Bronchial epithelial cell (primary cell): ENCODE measurements at regions not wholly inside any gene's neighbourhood (a gene's known extent, or its start where the extent isn't known, plus 50 kb on each side); places are given as distances from the start of the nearest gene placed in this dataset.
"Not testable (repeated sequence)": the region's sequence is repeated elsewhere in the genome, so short reads cannot be mapped to it uniquely, and the experiment has no call there.

Source experiments
- DNase-seq: peaks from one replicate; pipeline ENCODE4 v3.0.0-alpha.2; 2010; ENCODE audit warnings: low read depth
- FAIRE-seq: peaks from 2 replicates; lab custom pipeline; 2011; peaks lifted over from hg19 to GRCh38; lab: Jason Lieb, UNC
- H3K27me3 ChIP-seq: 2 replicates; pipeline ENCODE4 v1.5.1; 2011; ENCODE audit warnings: low read length; ENCODE audit not compliant: control insufficient read depth, insufficient read depth
- H3K36me3 ChIP-seq: 2 replicates; pipeline ENCODE4 v1.5.1; 2011; ENCODE audit warnings: low read length; ENCODE audit not compliant: control insufficient read depth, insufficient read depth
- H3K4me3 ChIP-seq: 2 replicates; pipeline ENCODE4 v1.5.1; 2011; ENCODE audit warnings: mild to moderate bottlenecking, low read depth, low read length, control low read depth
- TF ChIP-seq, protein P1 (sequence below): IDR thresholded peaks from 2 replicates; pipeline ENCODE4 v1.5.1; 2011; ENCODE audit warnings: mild to moderate bottlenecking, moderate library complexity, low read length, control low read depth, inconsistent platforms; ENCODE audit not compliant: insufficient read depth, severe bottlenecking

DNA sequence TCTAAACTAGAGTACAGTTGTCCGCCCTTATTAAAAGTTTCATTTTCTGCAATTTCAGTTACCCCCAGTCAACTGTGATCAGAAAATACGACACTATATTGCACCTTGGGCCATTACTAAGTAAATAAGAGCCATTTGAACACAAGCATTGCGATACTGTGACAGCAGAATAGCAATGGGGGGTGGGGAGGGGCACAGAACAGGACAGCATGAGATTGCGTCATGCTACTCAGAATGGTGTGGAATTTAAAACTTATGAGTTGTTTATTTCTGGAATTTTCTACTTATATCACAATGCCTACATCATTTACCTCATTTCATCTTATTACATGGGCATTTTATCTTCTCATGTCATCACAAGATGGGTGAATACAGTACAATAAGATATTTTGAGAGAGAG, 166.3 kb downstream of the MANEA start:
- DNase-seq (no peak), FAIRE-seq (no peak)
- Histone ChIP-seq H3K36me3 (no peaks in the 10 kb centered on the region), H3K4me3 (no peak overlapping the region), H3K27me3 (no peaks in the 10 kb centered on the region)
- TF ChIP-seq, protein P1, sequence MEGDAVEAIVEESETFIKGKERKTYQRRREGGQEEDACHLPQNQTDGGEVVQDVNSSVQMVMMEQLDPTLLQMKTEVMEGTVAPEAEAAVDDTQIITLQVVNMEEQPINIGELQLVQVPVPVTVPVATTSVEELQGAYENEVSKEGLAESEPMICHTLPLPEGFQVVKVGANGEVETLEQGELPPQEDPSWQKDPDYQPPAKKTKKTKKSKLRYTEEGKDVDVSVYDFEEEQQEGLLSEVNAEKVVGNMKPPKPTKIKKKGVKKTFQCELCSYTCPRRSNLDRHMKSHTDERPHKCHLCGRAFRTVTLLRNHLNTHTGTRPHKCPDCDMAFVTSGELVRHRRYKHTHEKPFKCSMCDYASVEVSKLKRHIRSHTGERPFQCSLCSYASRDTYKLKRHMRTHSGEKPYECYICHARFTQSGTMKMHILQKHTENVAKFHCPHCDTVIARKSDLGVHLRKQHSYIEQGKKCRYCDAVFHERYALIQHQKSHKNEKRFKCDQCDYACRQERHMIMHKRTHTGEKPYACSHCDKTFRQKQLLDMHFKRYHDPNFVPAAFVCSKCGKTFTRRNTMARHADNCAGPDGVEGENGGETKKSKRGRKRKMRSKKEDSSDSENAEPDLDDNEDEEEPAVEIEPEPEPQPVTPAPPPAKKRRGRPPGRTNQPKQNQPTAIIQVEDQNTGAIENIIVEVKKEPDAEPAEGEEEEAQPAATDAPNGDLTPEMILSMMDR = no peak

- DNase-seq, FAIRE-seq, H3K4me3 ChIP-seq: not testable (repeated sequence)
Observed at GRCh38 chr6:95758236-95759069, 181.1 kb downstream of the MANEA start.

GRCh38 chr6:95767897-95768463, 190.6 kb downstream of the MANEA start:
- no peak overlapping the region for H3K4me3 ChIP-seq
- DNase-seq (peak; percentile 1), FAIRE-seq (no peak)
- no peaks in the 10 kb centered on the region for H3K36me3 ChIP-seq
- TF ChIP-seq, protein P1 = no peak
- no peaks in the 10 kb centered on the region for H3K27me3 ChIP-seq

More at GRCh38 chr6:95758236-95759069, 181.1 kb downstream of the MANEA start:
- H3K27me3 ChIP-seq, H3K36me3 ChIP-seq: not testable (repeated sequence)

DNA sequence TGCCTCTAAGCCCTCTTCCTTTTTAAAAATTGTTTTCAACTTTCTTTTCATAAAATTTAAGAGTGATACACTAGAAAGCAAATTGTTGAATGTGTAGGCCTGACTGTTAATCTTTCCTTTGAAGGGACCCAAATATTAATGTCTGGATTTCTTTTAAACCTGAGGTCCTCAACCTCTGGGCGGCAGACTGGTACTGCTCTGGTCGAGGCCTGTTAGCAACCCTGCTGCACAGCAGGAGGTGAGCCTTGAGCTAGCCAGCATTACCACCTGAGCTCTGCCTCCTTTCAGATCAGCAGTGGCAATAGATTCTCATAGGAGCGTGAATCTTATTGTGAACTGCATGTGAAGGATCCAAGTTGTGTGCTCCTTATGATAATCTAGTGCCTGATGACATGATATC, 191.2 kb downstream of the MANEA start:
- TF ChIP-seq, protein P1 = no peak
- FAIRE-seq (no peak), DNase-seq (no peak)
- Histone ChIP-seq H3K36me3 (no peaks in the 10 kb centered on the region), H3K4me3 (no peak overlapping the region), H3K27me3 (no peaks in the 10 kb centered on the region)

GRCh38 chr6:95777338-95777737, 200.0 kb downstream of the MANEA start:
- no peaks in the 10 kb centered on the region for H3K27me3 ChIP-seq
- no peak for FAIRE-seq
- TF ChIP-seq, protein P1 = no peak
- H3K36me3 ChIP-seq = no peaks in the 10 kb centered on the region
- no peak for DNase-seq
- H3K4me3 ChIP-seq = no peak overlapping the region

GRCh38 chr6:95780037-95780436, 202.7 kb downstream of the MANEA start:
- TF ChIP-seq, protein P1 = no peak
- no peak overlapping the region for H3K4me3 ChIP-seq
- FAIRE-seq (no peak), DNase-seq (no peak)
- no peaks in the 10 kb centered on the region for H3K36me3 ChIP-seq
- H3K27me3 ChIP-seq = no peaks in the 10 kb centered on the region
